ENCODE measurements at regions not wholly inside any gene's neighbourhood (a gene's known extent, or its start where the extent isn't known, plus 50 kb on each side); places are given as distances from the start of the nearest gene placed in this dataset.

- Histone ChIP-seq H3K4me1 (ENCODE audit: control insufficient read depth, insufficient read depth, low read length) (no peaks in the 10 kb centered on the region), H3K27me3 (ENCODE audit: control insufficient read depth, insufficient read depth, low read length) (peaks cover 2% of the 10 kb centered on the region; the same call in 1 of the 2 replicates), H3K36me3 (ENCODE audit: control insufficient read depth, insufficient read depth, low read length) (no peaks in the 10 kb centered on the region), H3K9me3 (ENCODE audit: control insufficient read depth, insufficient read depth, low read depth, low read length) (no peaks in the 10 kb centered on the region), H3K27ac (ENCODE audit: low read length) (no peak overlapping the region), H3K4me3 (ENCODE audit: low read depth in 2 of 2, low read length in 2 of 2) (no peak overlapping the region)
- ChIA-PET POLR2A (no interaction called here), CTCF (no interaction called here)
- no TSS peak for BruUV-seq (replicated peaks)
- TF ChIP-seq REST (IDR thresholded peaks at IDR 0.05; ENCODE audit: insufficient read depth in 1 of 2, low read depth in 2 of 2, low read length in 1 of 2), result no peak
- no peak for TF ChIP-seq TCF7L2 (IDR thresholded peaks at IDR 0.05; ENCODE audit: low read depth, low read length)
- TF ChIP-seq CTCF (IDR thresholded peaks at IDR 0.05), result no peak
- no peak for TF ChIP-seq SIN3A (IDR thresholded peaks at IDR 0.05; ENCODE audit: borderline replicate concordance, insufficient read depth, low read depth, low read length)
- TF ChIP-seq POLR2AphosphoS5 (IDR thresholded peaks at IDR 0.05; ENCODE audit: low read depth, low read length), result no peak
- intact Hi-C loops (cut with micrococcal nuclease; ENCODE audit: unreplicated experiment), result no loop called here
- in situ Hi-C loops (cut with HindIII; ENCODE audit: low pct_unique_long_range_greater_than_20kb, low sequenced_read_pairs), result no loop called here
- ATAC-seq (no peak), DNase-seq (ENCODE audit: low read depth, low spot score) (no peak)
These were observed 120.5 kb upstream of the PROK2 start for GRCh38 chr3:71905426-71905825.

DNA sequence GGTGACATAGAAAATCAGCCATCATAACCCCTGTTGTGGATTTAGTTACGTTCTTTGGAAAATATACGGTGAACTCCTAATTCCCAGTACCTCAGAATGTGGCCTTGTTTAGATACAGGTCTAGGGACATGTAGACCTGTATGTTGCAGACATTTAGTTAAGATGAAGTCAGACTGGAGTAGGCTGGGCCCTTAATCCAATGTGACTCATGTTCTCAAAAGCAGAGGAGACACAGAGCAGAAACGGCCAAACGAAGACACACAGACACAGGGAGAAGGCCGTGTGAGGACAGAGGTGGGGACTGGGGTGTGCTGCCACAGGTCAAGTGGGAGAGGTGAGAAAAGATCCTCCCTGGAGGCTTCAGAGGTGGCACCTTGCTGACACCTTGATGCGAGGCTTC is 119.0 kb upstream of the PROK2 start:
- no peaks in the 10 kb centered on the region for H3K36me3 ChIP-seq (ENCODE audit: control insufficient read depth, insufficient read depth, low read length)
- in situ Hi-C loops (cut with HindIII; ENCODE audit: low pct_unique_long_range_greater_than_20kb, low sequenced_read_pairs), result no loop called here
- no TSS peak for BruUV-seq (replicated peaks)
- no peak overlapping the region for H3K4me3 ChIP-seq (ENCODE audit: low read depth in 2 of 2, low read length in 2 of 2)
- intact Hi-C loops (cut with micrococcal nuclease; ENCODE audit: unreplicated experiment), result no loop called here
- H3K27ac ChIP-seq (ENCODE audit: low read length), result no peak overlapping the region
- H3K9me3 ChIP-seq (ENCODE audit: control insufficient read depth, insufficient read depth, low read depth, low read length), result no peaks in the 10 kb centered on the region
- ChIA-PET POLR2A (no interaction called here), CTCF (no interaction called here)
- ATAC-seq (no peak), DNase-seq (ENCODE audit: low read depth, low spot score) (no peak)
- H3K27me3 ChIP-seq (ENCODE audit: control insufficient read depth, insufficient read depth, low read length), result no peaks in the 10 kb centered on the region; the same call in 1 of the 2 replicates
- H3K4me1 ChIP-seq (ENCODE audit: control insufficient read depth, insufficient read depth, low read length), result no peaks in the 10 kb centered on the region
- TF ChIP-seq TCF7L2 (IDR thresholded peaks at IDR 0.05; ENCODE audit: low read depth, low read length) (no peak), POLR2AphosphoS5 (IDR thresholded peaks at IDR 0.05; ENCODE audit: low read depth, low read length) (no peak), SIN3A (IDR thresholded peaks at IDR 0.05; ENCODE audit: borderline replicate concordance, insufficient read depth, low read depth, low read length) (no peak), REST (IDR thresholded peaks at IDR 0.05; ENCODE audit: insufficient read depth in 1 of 2, low read depth in 2 of 2, low read length in 1 of 2) (no peak), CTCF (IDR thresholded peaks at IDR 0.05) (no peak)
